HG02610 (cell line): ENCODE measurements at regions not wholly inside any gene's neighbourhood (a gene's known extent, or its start where the extent isn't known, plus 50 kb on each side); places are given as distances from the start of the nearest gene placed in this dataset.

ENCODE experiments used
- ATAC-seq: cut with Tn5 transposase; IDR thresholded peaks from one replicate; pipeline ENCODE4 v1.9.1; 2021; ENCODE audit warnings: mild to moderate bottlenecking, moderate library complexity; ENCODE audit not compliant: unreplicated experiment

- no peak for ATAC-seq
Measured at GRCh38 chr11:13907678-13908077, 54.8 kb upstream of the SPON1 start.

GRCh38 chr11:13908535-13908934, 54.0 kb upstream of the SPON1 start:
- no peak for ATAC-seq
